ENCODE measurements at regions not wholly inside any gene's neighbourhood (a gene's known extent, or its start where the extent isn't known, plus 50 kb on each side); places are given as distances from the start of the nearest gene placed in this dataset.

GRCh38 chr4:84366907-84367306 lies 132.2 kb downstream of the NKX6-1 start:
- Histone ChIP-seq H3K4me1 (ENCODE audit: control insufficient read depth in 3 of 3, insufficient read depth in 2 of 3, low read depth in 1 of 3, low read length in 2 of 3) (no peaks in the 10 kb centered on the region), H3K27me3 (ENCODE audit: control insufficient read depth in 3 of 3, insufficient read depth in 3 of 3, low read length in 3 of 3) (no peaks in the 10 kb centered on the region), H3K27ac (ENCODE audit: low read depth in 1 of 3, low read length in 2 of 3) (no peak overlapping the region), H3K36me3 (ENCODE audit: control insufficient read depth in 3 of 3, insufficient read depth in 2 of 3, low read depth in 1 of 3, low read length in 3 of 3) (no peaks in the 10 kb centered on the region), H3K4me3 (ENCODE audit: low read depth in 1 of 3, low read length in 3 of 3) (no peak overlapping the region), H3K9me3 (ENCODE audit: control insufficient read depth in 2 of 2, insufficient read depth in 1 of 2, low read depth in 1 of 2, low read length in 1 of 2) (no peaks in the 10 kb centered on the region)
- WGBS, 3 donors, result 70 to 89% (median 72%) methylated on average over 2 of the region's 2 CpGs
- DNase-seq (no peak), FAIRE-seq (no peak)

DNA sequence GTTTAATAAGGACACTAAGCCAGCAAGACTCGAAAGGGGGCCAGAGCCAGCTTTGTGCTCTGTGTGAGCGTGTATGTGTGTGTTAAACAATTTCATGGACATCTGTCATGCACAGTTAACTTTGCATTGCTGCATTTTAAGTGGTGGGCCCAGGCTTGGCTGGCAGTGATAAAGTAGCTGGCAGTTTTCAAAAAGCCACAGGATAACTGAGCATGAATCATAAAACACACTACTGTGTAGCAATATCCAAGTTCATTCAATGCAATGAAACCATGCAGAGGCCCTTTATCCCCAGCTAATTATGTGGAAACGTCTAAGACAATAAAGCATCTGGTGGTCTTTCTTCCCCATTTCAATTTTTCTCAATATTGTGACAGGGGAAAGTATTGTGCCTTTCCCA lies 132.9 kb downstream of the NKX6-1 start:
- H3K27ac ChIP-seq (ENCODE audit: low read depth in 1 of 3, low read length in 2 of 3), result no peak overlapping the region
- 41 to 47% (median 42%) methylated on average over 3 of the region's 3 CpGs for WGBS, 3 donors
- no peak for DNase-seq
- no peaks in the 10 kb centered on the region for H3K4me1 ChIP-seq (ENCODE audit: control insufficient read depth in 3 of 3, insufficient read depth in 2 of 3, low read depth in 1 of 3, low read length in 2 of 3)
- H3K4me3 ChIP-seq (ENCODE audit: low read depth in 1 of 3, low read length in 3 of 3), result no peak overlapping the region
- no peaks in the 10 kb centered on the region for H3K36me3 ChIP-seq (ENCODE audit: control insufficient read depth in 3 of 3, insufficient read depth in 2 of 3, low read depth in 1 of 3, low read length in 3 of 3)
- peaks cover 0 to 6% of the 10 kb centered on the region in 2 donors for H3K9me3 ChIP-seq (ENCODE audit: control insufficient read depth in 2 of 2, insufficient read depth in 1 of 2, low read depth in 1 of 2, low read length in 1 of 2)
- H3K27me3 ChIP-seq (ENCODE audit: control insufficient read depth in 3 of 3, insufficient read depth in 3 of 3, low read length in 3 of 3), result no peaks in the 10 kb centered on the region
- FAIRE-seq, result no peak

- WGBS, 3 donors, result 64 to 76% (median 75%) methylated on average over 10 of the region's 10 CpGs
- FAIRE-seq (no peak), DNase-seq (no peak)
- no peaks in the 10 kb centered on the region for H3K36me3 ChIP-seq (ENCODE audit: control insufficient read depth in 3 of 3, insufficient read depth in 2 of 3, low read depth in 1 of 3, low read length in 3 of 3)
- H3K27me3 ChIP-seq (ENCODE audit: control insufficient read depth in 3 of 3, insufficient read depth in 3 of 3, low read length in 3 of 3), result no peaks in the 10 kb centered on the region
- peaks cover 0 to 6% of the 10 kb centered on the region in 2 donors for H3K9me3 ChIP-seq (ENCODE audit: control insufficient read depth in 2 of 2, insufficient read depth in 1 of 2, low read depth in 1 of 2, low read length in 1 of 2)
- H3K27ac ChIP-seq (ENCODE audit: low read depth in 1 of 3, low read length in 2 of 3), result no peak overlapping the region
- H3K4me1 ChIP-seq (ENCODE audit: control insufficient read depth in 3 of 3, insufficient read depth in 2 of 3, low read depth in 1 of 3, low read length in 2 of 3), result no peaks in the 10 kb centered on the region
- H3K4me3 ChIP-seq (ENCODE audit: low read depth in 1 of 3, low read length in 3 of 3), result no peak overlapping the region
These were observed 136.0 kb downstream of the NKX6-1 start for GRCh38 chr4:84362896-84363655.

- H3K27me3 ChIP-seq (ENCODE audit: control insufficient read depth in 3 of 3, insufficient read depth in 3 of 3, low read length in 3 of 3), result no peaks in the 10 kb centered on the region
These were observed 156.9 kb downstream of the NKX6-1 start for GRCh38 chr4:84342161-84342560.

DNA sequence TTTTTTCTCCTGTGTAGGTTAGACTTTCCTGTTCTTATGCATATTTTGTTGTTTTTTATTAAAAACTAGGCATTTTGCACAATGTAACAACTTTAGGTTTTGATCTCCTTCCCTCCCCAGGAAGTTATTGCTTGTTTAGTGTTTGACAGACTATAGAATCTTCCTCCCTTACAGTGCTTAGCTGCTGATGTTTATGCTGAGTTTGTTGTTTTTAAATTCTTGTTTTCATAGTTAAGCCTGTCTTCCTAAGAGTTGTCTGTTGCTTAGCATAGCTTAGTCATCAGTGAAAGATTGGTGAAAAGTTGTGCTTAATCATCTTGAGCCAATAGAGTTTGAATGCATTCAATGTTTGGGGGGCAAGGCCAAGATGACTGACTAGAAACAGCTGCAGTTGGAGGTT lies 157.5 kb downstream of the NKX6-1 start:
- no peak for FAIRE-seq
- H3K27ac ChIP-seq (ENCODE audit: low read depth in 1 of 3, low read length in 2 of 3), result no peak overlapping the region

More at GRCh38 chr4:84342161-84342560, 156.9 kb downstream of the NKX6-1 start:
- no peak for DNase-seq
- WGBS, 3 donors, result 67 to 75% (median 68%) methylated on average over 3 of the region's 3 CpGs
- Histone ChIP-seq H3K4me3 (ENCODE audit: low read depth in 1 of 3, low read length in 3 of 3) (no peak overlapping the region), H3K27ac (ENCODE audit: low read depth in 1 of 3, low read length in 2 of 3) (no peak overlapping the region), H3K36me3 (ENCODE audit: control insufficient read depth in 3 of 3, insufficient read depth in 2 of 3, low read depth in 1 of 3, low read length in 3 of 3) (no peaks in the 10 kb centered on the region), H3K9me3 (ENCODE audit: control insufficient read depth in 2 of 2, insufficient read depth in 1 of 2, low read depth in 1 of 2, low read length in 1 of 2) (peaks cover 0 to 21% of the 10 kb centered on the region in 2 donors), H3K4me1 (ENCODE audit: control insufficient read depth in 3 of 3, insufficient read depth in 2 of 3, low read depth in 1 of 3, low read length in 2 of 3) (no peaks in the 10 kb centered on the region)
- FAIRE-seq, result no peak

DNA sequence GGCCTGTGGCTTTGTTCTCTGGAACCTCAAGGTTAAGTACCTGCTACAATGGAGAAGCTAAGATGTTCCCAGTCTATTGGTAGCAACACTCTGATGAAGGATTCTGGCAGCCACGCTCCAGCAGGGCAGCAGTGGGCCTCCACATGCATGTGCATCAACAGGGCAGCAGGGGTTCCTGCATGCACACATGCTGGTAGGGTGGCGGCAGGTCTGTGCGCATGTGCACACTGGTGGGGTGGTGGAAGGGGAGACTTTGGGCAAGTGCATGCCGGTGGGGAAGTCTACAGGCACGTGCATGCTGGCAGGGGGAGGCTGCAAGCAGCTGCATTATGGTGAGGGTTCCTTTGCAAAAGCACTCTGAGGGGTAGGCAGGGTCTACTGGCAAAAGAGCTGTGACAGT lies 160.7 kb downstream of the NKX6-1 start:
- no peak overlapping the region for H3K4me3 ChIP-seq (ENCODE audit: low read depth in 1 of 3, low read length in 3 of 3)
- no peak for FAIRE-seq
- 74 to 80% (median 78%) methylated on average over 5 of the region's 5 CpGs for WGBS, 3 donors
- no peaks in the 10 kb centered on the region for H3K4me1 ChIP-seq (ENCODE audit: control insufficient read depth in 3 of 3, insufficient read depth in 2 of 3, low read depth in 1 of 3, low read length in 2 of 3)
- H3K9me3 ChIP-seq (ENCODE audit: control insufficient read depth in 2 of 2, insufficient read depth in 1 of 2, low read depth in 1 of 2, low read length in 1 of 2), result peaks cover 0 to 16% of the 10 kb centered on the region in 2 donors
- H3K27me3 ChIP-seq (ENCODE audit: control insufficient read depth in 3 of 3, insufficient read depth in 3 of 3, low read length in 3 of 3), result no peaks in the 10 kb centered on the region
- no peak for DNase-seq
- no peak overlapping the region for H3K27ac ChIP-seq (ENCODE audit: low read depth in 1 of 3, low read length in 2 of 3)
- H3K36me3 ChIP-seq (ENCODE audit: control insufficient read depth in 3 of 3, insufficient read depth in 2 of 3, low read depth in 1 of 3, low read length in 3 of 3), result no peaks in the 10 kb centered on the region

More for the DNA sequence above, 157.5 kb downstream of the NKX6-1 start:
- H3K9me3 ChIP-seq (ENCODE audit: control insufficient read depth in 2 of 2, insufficient read depth in 1 of 2, low read depth in 1 of 2, low read length in 1 of 2), result peaks cover 0 to 21% of the 10 kb centered on the region in 2 donors
- H3K4me3 ChIP-seq (ENCODE audit: low read depth in 1 of 3, low read length in 3 of 3), result no peak overlapping the region
- H3K4me1 ChIP-seq (ENCODE audit: control insufficient read depth in 3 of 3, insufficient read depth in 2 of 3, low read depth in 1 of 3, low read length in 2 of 3), result no peaks in the 10 kb centered on the region
- no peak for DNase-seq
- H3K36me3 ChIP-seq (ENCODE audit: control insufficient read depth in 3 of 3, insufficient read depth in 2 of 3, low read depth in 1 of 3, low read length in 3 of 3), result no peaks in the 10 kb centered on the region
- no peaks in the 10 kb centered on the region for H3K27me3 ChIP-seq (ENCODE audit: control insufficient read depth in 3 of 3, insufficient read depth in 3 of 3, low read length in 3 of 3)

DNA sequence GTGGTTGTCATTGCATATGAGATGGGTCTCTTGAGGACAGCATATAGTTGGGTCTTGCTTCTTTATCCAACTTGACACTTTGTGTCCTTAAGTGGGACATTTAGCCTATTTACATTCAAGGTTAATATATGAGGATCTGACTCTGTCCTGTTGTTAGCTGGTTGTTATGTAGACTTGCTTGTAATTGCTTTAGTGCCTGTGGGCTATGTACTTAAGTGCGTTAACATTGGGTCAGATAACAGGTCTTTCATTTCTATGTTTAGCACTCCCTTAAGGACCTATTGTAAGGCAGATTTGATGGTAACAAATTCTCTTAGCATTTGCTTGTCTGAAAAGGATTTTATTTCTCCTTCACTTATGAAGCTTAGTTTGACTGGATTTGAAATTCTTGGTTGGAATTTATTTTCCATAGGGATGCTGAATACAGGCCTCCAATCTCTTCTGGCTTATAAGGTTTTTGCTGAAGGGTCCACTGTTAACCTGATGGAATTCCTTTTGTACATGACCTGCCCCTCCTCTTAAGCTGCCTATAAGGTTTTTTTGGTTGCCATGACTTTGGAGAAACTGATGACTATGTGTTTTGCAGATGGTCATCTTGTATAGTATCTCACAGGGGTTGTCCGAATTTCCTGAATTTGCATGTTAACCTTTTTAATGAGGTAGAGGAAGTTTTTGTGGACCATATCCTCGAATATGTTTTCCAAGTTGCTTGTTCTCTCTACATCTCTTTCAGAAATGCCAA lies 162.0 kb downstream of the NKX6-1 start:
- Histone ChIP-seq H3K4me1 (ENCODE audit: control insufficient read depth in 3 of 3, insufficient read depth in 2 of 3, low read depth in 1 of 3, low read length in 2 of 3) (no peaks in the 10 kb centered on the region), H3K9me3 (ENCODE audit: control insufficient read depth in 2 of 2, insufficient read depth in 1 of 2, low read depth in 1 of 2, low read length in 1 of 2) (peaks cover 0 to 11% of the 10 kb centered on the region in 2 donors), H3K27me3 (ENCODE audit: control insufficient read depth in 3 of 3, insufficient read depth in 3 of 3, low read length in 3 of 3) (no peaks in the 10 kb centered on the region), H3K36me3 (ENCODE audit: control insufficient read depth in 3 of 3, insufficient read depth in 2 of 3, low read depth in 1 of 3, low read length in 3 of 3) (no peaks in the 10 kb centered on the region), H3K27ac (ENCODE audit: low read depth in 1 of 3, low read length in 2 of 3) (no peak overlapping the region), H3K4me3 (ENCODE audit: low read depth in 1 of 3, low read length in 3 of 3) (no peak overlapping the region)
- 46 to 61% (median 61%) methylated on average over 3 of the region's 3 CpGs for WGBS, 3 donors
- no peak for FAIRE-seq
- DNase-seq, result no peak

DNA sequence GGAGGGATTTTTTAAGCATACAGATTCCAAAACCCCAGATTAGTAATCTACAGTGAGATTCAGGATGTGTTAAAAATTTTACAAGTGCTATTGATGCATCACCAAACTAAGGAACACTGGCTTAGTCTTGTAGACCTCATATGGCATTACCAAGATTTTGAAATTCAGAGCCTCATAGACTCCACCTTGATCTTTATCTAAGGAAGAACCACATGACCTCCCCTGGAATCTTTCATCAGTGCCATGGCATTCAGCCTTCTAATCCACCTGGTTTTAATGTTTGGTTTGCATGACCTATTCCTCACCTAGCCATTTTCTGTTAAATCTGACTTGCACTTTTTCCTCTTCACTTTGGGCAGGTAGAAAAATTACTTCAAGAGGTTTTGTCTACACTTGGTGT lies 171.6 kb downstream of the NKX6-1 start:
- H3K27me3 ChIP-seq (ENCODE audit: control insufficient read depth in 3 of 3, insufficient read depth in 3 of 3, low read length in 3 of 3), result peaks cover 0 to 3% (median 0%) of the 10 kb centered on the region in 3 donors
- H3K4me3 ChIP-seq (ENCODE audit: low read depth in 1 of 3, low read length in 3 of 3), result no peak overlapping the region
- no peak for DNase-seq
- no peaks in the 10 kb centered on the region for H3K9me3 ChIP-seq (ENCODE audit: control insufficient read depth in 2 of 2, insufficient read depth in 1 of 2, low read depth in 1 of 2, low read length in 1 of 2)
- no peak for FAIRE-seq
- no peak overlapping the region for H3K27ac ChIP-seq (ENCODE audit: low read depth in 1 of 3, low read length in 2 of 3)
- no peaks in the 10 kb centered on the region for H3K36me3 ChIP-seq (ENCODE audit: control insufficient read depth in 3 of 3, insufficient read depth in 2 of 3, low read depth in 1 of 3, low read length in 3 of 3)
- H3K4me1 ChIP-seq (ENCODE audit: control insufficient read depth in 3 of 3, insufficient read depth in 2 of 3, low read depth in 1 of 3, low read length in 2 of 3), result no peaks in the 10 kb centered on the region
